H9 (cell line): ENCODE measurements at regions not wholly inside any gene's neighbourhood (a gene's known extent, or its start where the extent isn't known, plus 50 kb on each side); places are given as distances from the start of the nearest gene placed in this dataset.

Experiments used
- DNase-seq: peaks from one replicate; pipeline ENCODE4 v3.0.0-alpha.2; 2017
- H2AFZ ChIP-seq: one replicate; pipeline ENCODE4 v1.6.1; 2013; ENCODE audit warnings: mild to moderate bottlenecking, low read length, control low read depth, moderate library complexity
- H2AK5ac ChIP-seq: 2 replicates; pipeline ENCODE4 v1.6.1; 2013; ENCODE audit warnings: low read length, control low read depth, mixed read lengths; ENCODE audit not compliant: insufficient read length
- H2BK120ac ChIP-seq: one replicate; pipeline ENCODE4 v1.6.1; 2013; ENCODE audit warnings: low read depth, mild to moderate bottlenecking, low read length, control low read depth, inconsistent platforms; ENCODE audit not compliant: poor library complexity, severe bottlenecking
- H2BK12ac ChIP-seq: 2 replicates; pipeline ENCODE4 v1.6.1; 2013; ENCODE audit warnings: low read length, control low read depth, mixed read lengths, low read depth; ENCODE audit not compliant: insufficient read length
- H2BK15ac ChIP-seq: 2 replicates; pipeline ENCODE4 v1.6.1; 2013; ENCODE audit warnings: low read depth, low read length, control low read depth
- H2BK20ac ChIP-seq: one replicate; pipeline ENCODE4 v1.6.1; 2013; ENCODE audit warnings: low read depth, mild to moderate bottlenecking, low read length, control low read depth, inconsistent platforms; ENCODE audit not compliant: poor library complexity, severe bottlenecking
- H2BK5ac ChIP-seq: 2 replicates; pipeline ENCODE4 v1.6.1; 2013; ENCODE audit warnings: low read length, control low read depth, mixed read lengths; ENCODE audit not compliant: insufficient read length
- H3K14ac ChIP-seq: 2 replicates; pipeline ENCODE4 v1.6.1; 2013; ENCODE audit warnings: low read length, control low read depth; ENCODE audit not compliant: insufficient read depth
- H3K18ac ChIP-seq: 2 replicates; pipeline ENCODE4 v1.6.1; 2013; ENCODE audit warnings: low read depth, mild to moderate bottlenecking, mixed read lengths, low read length, control low read depth; ENCODE audit not compliant: insufficient read length
- H3K23ac ChIP-seq: 2 replicates; pipeline ENCODE4 v1.6.1; 2013; ENCODE audit warnings: low read length, control low read depth, mixed read lengths, low read depth; ENCODE audit not compliant: insufficient read length
- H3K23me2 ChIP-seq: 2 replicates; pipeline ENCODE4 v1.6.1; 2013; ENCODE audit warnings: low read depth, mild to moderate bottlenecking, mixed read lengths, low read length, control low read depth; ENCODE audit not compliant: insufficient read length, poor library complexity, severe bottlenecking
- H3K27ac ChIP-seq: 2 replicates; pipeline ENCODE4 v1.5.1; 2013; ENCODE audit warnings: low read length, control low read depth, mixed read lengths, low read depth; ENCODE audit not compliant: insufficient read length
- H3K27me3 ChIP-seq: 2 replicates; pipeline ENCODE4 v1.6.1; 2013; ENCODE audit warnings: low read length, control low read depth, inconsistent platforms; ENCODE audit not compliant: insufficient read depth
- H3K4ac ChIP-seq: 2 replicates; pipeline ENCODE4 v1.6.1; 2013; ENCODE audit warnings: low read depth, mild to moderate bottlenecking, control low read depth, inconsistent platforms, low read length, moderate library complexity
- H3K4me1 ChIP-seq: 2 replicates; pipeline ENCODE4 v1.6.1; 2013; ENCODE audit warnings: low read length, control low read depth, inconsistent platforms; ENCODE audit not compliant: insufficient read depth
- H3K4me2 ChIP-seq: 2 replicates; pipeline ENCODE4 v1.6.1; 2013; ENCODE audit warnings: low read length, control low read depth, mixed read lengths; ENCODE audit not compliant: insufficient read length, insufficient read depth
- H3K56ac ChIP-seq: 2 replicates; pipeline ENCODE4 v1.6.1; 2013; ENCODE audit warnings: low read depth, mild to moderate bottlenecking, mixed read lengths, low read length, control low read depth; ENCODE audit not compliant: insufficient read length
- H3K79me1 ChIP-seq: 2 replicates; pipeline ENCODE4 v1.6.1; 2013; ENCODE audit warnings: low read depth, mild to moderate bottlenecking, moderate library complexity, low read length, control low read depth, inconsistent platforms; ENCODE audit not compliant: insufficient read depth, poor library complexity, severe bottlenecking
- H3K79me2 ChIP-seq: 2 replicates; pipeline ENCODE4 v1.6.1; 2013; ENCODE audit warnings: low read length, control low read depth, inconsistent platforms; ENCODE audit not compliant: insufficient read depth
- H3K9ac ChIP-seq: 2 replicates; pipeline ENCODE4 v1.6.1; 2013; ENCODE audit warnings: low read length, control low read depth, mixed read lengths; ENCODE audit not compliant: insufficient read length; ENCODE audit errors: extremely low read depth
- H3K9me3 ChIP-seq: one replicate; pipeline ENCODE4 v1.6.1; 2013; ENCODE audit warnings: low read depth, low read length, inconsistent platforms; ENCODE audit not compliant: control insufficient read depth
- H3T11ph ChIP-seq: one replicate; pipeline ENCODE4 v1.6.1; 2013; ENCODE audit warnings: mild to moderate bottlenecking, low read length, control low read depth, inconsistent platforms
- H4K20me1 ChIP-seq: one replicate; pipeline ENCODE4 v1.6.1; 2013; ENCODE audit not compliant: control insufficient read depth, insufficient read length, insufficient read depth
- H4K5ac ChIP-seq: 2 replicates; pipeline ENCODE4 v1.6.1; 2013; ENCODE audit warnings: low read depth, mild to moderate bottlenecking, mixed read lengths, low read length, control low read depth; ENCODE audit not compliant: insufficient read length
- H4K8ac ChIP-seq: replicated peaks from 2 replicates; pipeline ENCODE4 v1.6.1; 2013; ENCODE audit warnings: low read length, control low read depth, mixed read lengths, low read depth; ENCODE audit not compliant: insufficient read length
- H4K91ac ChIP-seq: 2 replicates; pipeline ENCODE4 v1.6.1; 2013; ENCODE audit warnings: low read depth, mild to moderate bottlenecking, moderate library complexity, mixed read lengths, low read length, control low read depth; ENCODE audit not compliant: insufficient read length
- H3K27ac Mint-ChIP-seq, 3 experiments: 2 replicates in 2 of 3; 3 replicates in 1 of 3; pipeline ENCODE4 v1.8.0; 2020 to 2021; ENCODE audit warnings: mixed read lengths in 3 of 3, mild to moderate bottlenecking in 1 of 3, moderate library complexity in 1 of 3
- H3K27me3 Mint-ChIP-seq: 2 replicates; pipeline ENCODE4 v1.8.0; 2021; ENCODE audit warnings: low read depth, mild to moderate bottlenecking, moderate library complexity, mixed read lengths
- H3K36me3 Mint-ChIP-seq, 3 experiments: 2 replicates in 2 of 3; 3 replicates in 1 of 3; pipeline ENCODE4 v1.8.0; 2020 to 2021; ENCODE audit warnings: low read depth in 3 of 3, mixed read lengths in 3 of 3; ENCODE audit not compliant: insufficient read depth in 1 of 3
- H3K4me1 Mint-ChIP-seq, 2 experiments: 2 replicates each; pipeline ENCODE4 v1.8.0; 2020; ENCODE audit warnings: mixed read lengths in 2 of 2
- H3K4me3 Mint-ChIP-seq, 2 experiments: 2 replicates in 1 of 2; 3 replicates in 1 of 2; pipeline ENCODE4 v1.8.0; 2020 to 2021; ENCODE audit warnings: mild to moderate bottlenecking in 2 of 2, mixed read lengths in 2 of 2, moderate library complexity in 1 of 2
- H3K9me3 Mint-ChIP-seq, 2 experiments: 2 replicates in 1 of 2; 3 replicates in 1 of 2; pipeline ENCODE4 v1.8.0; 2020; ENCODE audit warnings: mild to moderate bottlenecking in 2 of 2, mixed read lengths in 2 of 2, moderate library complexity in 1 of 2
- CTCF ChIP-seq: fragments of 200-600 bp; sonication (generic); conservative IDR thresholded peaks from 3 replicates; pipeline ENCODE4 v1.8.0; 2021; ENCODE audit warnings: antibody characterized with exemption, mild to moderate bottlenecking

GRCh38 chr14:31954991-31955390, 122.1 kb upstream of the ARHGAP5 start:
- H2AFZ ChIP-seq, result no peak overlapping the region
- DNase-seq, result no peak
- Mint-ChIP-seq H3K27ac (no peak overlapping the region), H3K4me3 (no peak overlapping the region), H3K27me3 (no peaks in the 10 kb centered on the region), H3K4me1 (peaks cover 18 to 24% of the 10 kb centered on the region in 2 experiments), H3K9me3 (peaks cover 13 to 20% of the 10 kb centered on the region in 2 experiments), H3K36me3 (peaks cover 4 to 15% (median 8%) of the 10 kb centered on the region in 3 experiments)
- H3K9ac ChIP-seq, result no peak overlapping the region
- H3K4me2 ChIP-seq, result no peak overlapping the region
- H2BK20ac ChIP-seq, result no peak overlapping the region
- no peak overlapping the region for H3K56ac ChIP-seq
- no peaks in the 10 kb centered on the region for H3K23me2 ChIP-seq
- no peak overlapping the region for H4K8ac ChIP-seq
- no peak overlapping the region for H2AK5ac ChIP-seq
- no peaks in the 10 kb centered on the region for H3K9me3 ChIP-seq
- no peak for TF ChIP-seq CTCF
- no peak overlapping the region for H2BK12ac ChIP-seq
- H3K27me3 ChIP-seq, result no peaks in the 10 kb centered on the region
- H3K4ac ChIP-seq, result no peak overlapping the region
- no peaks in the 10 kb centered on the region for H3K79me1 ChIP-seq
- no peak overlapping the region for H3K14ac ChIP-seq
- no peaks in the 10 kb centered on the region for H4K20me1 ChIP-seq
- H3T11ph ChIP-seq, result no peak overlapping the region
- no peak overlapping the region for H4K91ac ChIP-seq
- no peak overlapping the region for H2BK5ac ChIP-seq
- no peak overlapping the region for H3K27ac ChIP-seq
- H3K4me1 ChIP-seq, result peaks cover 4% of the 10 kb centered on the region
- no peak overlapping the region for H3K18ac ChIP-seq
- no peak overlapping the region for H4K5ac ChIP-seq
- H2BK15ac ChIP-seq, result no peak overlapping the region
- no peaks in the 10 kb centered on the region for H3K79me2 ChIP-seq
- H3K23ac ChIP-seq, result no peak overlapping the region
- H2BK120ac ChIP-seq, result no peak overlapping the region
